Cerebellar nuclear complex (tissue), 1 donor: ENCODE measurements at regions not wholly inside any gene's neighbourhood (a gene's known extent, or its start where the extent isn't known, plus 50 kb on each side); places are given as distances from the start of the nearest gene placed in this dataset.

ENCODE experiments used
- DNase-seq, 2 experiments: peaks; one replicate each; lab custom pipeline; 2025; lab: John Stamatoyannopoulos, UW

GRCh38 chr1:2916706-2917105 is 104.6 kb upstream of the ACTRT2 start:
- no peak for DNase-seq

- DNase-seq = no peak
Measured at GRCh38 chr1:2917284-2917683, 104.0 kb upstream of the ACTRT2 start.

- no peak for DNase-seq
Measured at GRCh38 chr1:2918441-2918840, 102.8 kb upstream of the ACTRT2 start.

- no peak for DNase-seq
Measured at GRCh38 chr1:2919841-2920240, 101.4 kb upstream of the ACTRT2 start.

- DNase-seq = no peak
Measured at GRCh38 chr1:2920421-2921015, 100.7 kb upstream of the ACTRT2 start.

GRCh38 chr1:2921970-2922686 is 99.1 kb upstream of the ACTRT2 start:
- DNase-seq = no peak

GRCh38 chr1:2923351-2923750 is 97.9 kb upstream of the ACTRT2 start:
- no peak for DNase-seq

- DNase-seq = no peak
Measured at GRCh38 chr1:2925291-2925690, 96.0 kb upstream of the ACTRT2 start.

GRCh38 chr1:2925918-2926317 is 95.3 kb upstream of the ACTRT2 start:
- no peak for DNase-seq

GRCh38 chr1:2926447-2927055 is 94.7 kb upstream of the ACTRT2 start:
- no peak for DNase-seq

GRCh38 chr1:2927393-2928360 is 93.6 kb upstream of the ACTRT2 start:
- no peak for DNase-seq

GRCh38 chr1:2928366-2929325 is 92.6 kb upstream of the ACTRT2 start:
- DNase-seq = peak in 1 of 2 experiments; percentile 1

GRCh38 chr1:2929335-2929734 is 91.9 kb upstream of the ACTRT2 start:
- DNase-seq = no peak

- DNase-seq = no peak
Measured at GRCh38 chr1:2930016-2930815, 91.1 kb upstream of the ACTRT2 start.

GRCh38 chr1:2930913-2931723 is 90.1 kb upstream of the ACTRT2 start:
- no peak for DNase-seq

- no peak for DNase-seq
Measured at GRCh38 chr1:2931724-2932401, 89.4 kb upstream of the ACTRT2 start.

- no peak for DNase-seq
Measured at GRCh38 chr1:2932671-2933350, 88.5 kb upstream of the ACTRT2 start.
